ENCODE measurements at regions not wholly inside any gene's neighbourhood (a gene's known extent, or its start where the extent isn't known, plus 50 kb on each side); places are given as distances from the start of the nearest gene placed in this dataset.

- no peak for DNase-seq (ENCODE audit: low spot score)
- TF ChIP-seq CTCF (IDR thresholded peaks at IDR 0.05; ENCODE audit: extremely low read depth, insufficient read depth, missing control alignments): no peak
- in situ Hi-C loops (cut with MboI; ENCODE audit: low pct_unique_long_range_greater_than_20kb, low sequenced_read_pairs, unreplicated experiment): no loop called here
Measured at GRCh38 chr21:22201126-22201525, 1202.9 kb downstream of the NCAM2 start.

- DNase-seq (ENCODE audit: low spot score): no peak
- TF ChIP-seq CTCF (IDR thresholded peaks at IDR 0.05; ENCODE audit: extremely low read depth, insufficient read depth, missing control alignments): no peak
- in situ Hi-C loops (cut with MboI; ENCODE audit: low pct_unique_long_range_greater_than_20kb, low sequenced_read_pairs, unreplicated experiment): no loop called here
Measured at GRCh38 chr21:22201669-22202068, 1203.5 kb downstream of the NCAM2 start.

GRCh38 chr21:22209304-22209700 is 1211.1 kb downstream of the NCAM2 start:
- TF ChIP-seq CTCF (IDR thresholded peaks at IDR 0.05; ENCODE audit: extremely low read depth, insufficient read depth, missing control alignments): no peak
- DNase-seq (ENCODE audit: low spot score): no peak
- in situ Hi-C loops (cut with MboI; ENCODE audit: low pct_unique_long_range_greater_than_20kb, low sequenced_read_pairs, unreplicated experiment): no loop called here

- no peak for DNase-seq (ENCODE audit: low spot score)
Measured at GRCh38 chr21:22211943-22212342, 1213.7 kb downstream of the NCAM2 start.

GRCh38 chr21:22223385-22223784 is 1225.2 kb downstream of the NCAM2 start:
- no peak for TF ChIP-seq CTCF (IDR thresholded peaks at IDR 0.05; ENCODE audit: extremely low read depth, insufficient read depth, missing control alignments)
- DNase-seq (ENCODE audit: low spot score): peak; percentile 2
- in situ Hi-C loops (cut with MboI; ENCODE audit: low pct_unique_long_range_greater_than_20kb, low sequenced_read_pairs, unreplicated experiment): no loop called here

More at GRCh38 chr21:22211943-22212342, 1213.7 kb downstream of the NCAM2 start:
- TF ChIP-seq CTCF (IDR thresholded peaks at IDR 0.05; ENCODE audit: extremely low read depth, insufficient read depth, missing control alignments): no peak
- in situ Hi-C loops (cut with MboI; ENCODE audit: low pct_unique_long_range_greater_than_20kb, low sequenced_read_pairs, unreplicated experiment): no loop called here

- in situ Hi-C loops (cut with MboI; ENCODE audit: low pct_unique_long_range_greater_than_20kb, low sequenced_read_pairs, unreplicated experiment): no loop called here
- DNase-seq (ENCODE audit: low spot score): no peak
- TF ChIP-seq CTCF (IDR thresholded peaks at IDR 0.05; ENCODE audit: extremely low read depth, insufficient read depth, missing control alignments): no peak
Measured at GRCh38 chr21:22224261-22224660, 1226.1 kb downstream of the NCAM2 start.

GRCh38 chr21:22225299-22225698 is 1227.1 kb downstream of the NCAM2 start:
- in situ Hi-C loops (cut with MboI; ENCODE audit: low pct_unique_long_range_greater_than_20kb, low sequenced_read_pairs, unreplicated experiment): no loop called here
- no peak for DNase-seq (ENCODE audit: low spot score)
- TF ChIP-seq CTCF (IDR thresholded peaks at IDR 0.05; ENCODE audit: extremely low read depth, insufficient read depth, missing control alignments): no peak
